ENCODE measurements at regions not wholly inside any gene's neighbourhood (a gene's known extent, or its start where the extent isn't known, plus 50 kb on each side); places are given as distances from the start of the nearest gene placed in this dataset.
A peak's percentile ranks its signal among the peaks of the same experiment; 100 is the strongest.

DNA sequence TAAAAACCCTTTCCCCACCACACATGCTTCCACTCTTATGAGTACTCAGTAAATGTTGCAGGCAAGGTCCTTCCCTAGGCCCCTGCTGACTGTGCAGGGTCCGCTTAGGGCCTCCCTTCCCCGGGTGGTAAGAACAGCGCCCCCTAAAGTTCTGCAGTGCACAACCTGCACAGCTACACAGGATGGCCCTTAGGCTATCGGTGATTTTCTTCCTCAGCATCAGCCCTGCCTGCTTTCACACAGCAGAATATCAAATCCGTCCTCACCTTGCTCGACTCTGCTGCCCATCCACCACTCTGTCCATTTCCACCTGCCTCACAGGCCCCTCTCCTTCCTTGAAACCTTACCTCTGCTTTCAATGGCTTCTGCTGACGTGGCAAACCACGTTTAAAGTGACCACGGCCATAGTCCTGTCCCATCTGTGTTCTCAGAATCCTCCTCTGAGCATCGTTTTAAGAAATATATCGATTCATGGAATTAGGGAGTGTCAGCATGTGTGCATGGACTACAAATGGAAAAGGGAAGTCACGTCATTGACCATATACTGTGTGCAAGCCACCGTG is 51.4 kb upstream of the TMEM132E start:
- DNase-seq (ENCODE audit: low spot score), result no peak

DNA sequence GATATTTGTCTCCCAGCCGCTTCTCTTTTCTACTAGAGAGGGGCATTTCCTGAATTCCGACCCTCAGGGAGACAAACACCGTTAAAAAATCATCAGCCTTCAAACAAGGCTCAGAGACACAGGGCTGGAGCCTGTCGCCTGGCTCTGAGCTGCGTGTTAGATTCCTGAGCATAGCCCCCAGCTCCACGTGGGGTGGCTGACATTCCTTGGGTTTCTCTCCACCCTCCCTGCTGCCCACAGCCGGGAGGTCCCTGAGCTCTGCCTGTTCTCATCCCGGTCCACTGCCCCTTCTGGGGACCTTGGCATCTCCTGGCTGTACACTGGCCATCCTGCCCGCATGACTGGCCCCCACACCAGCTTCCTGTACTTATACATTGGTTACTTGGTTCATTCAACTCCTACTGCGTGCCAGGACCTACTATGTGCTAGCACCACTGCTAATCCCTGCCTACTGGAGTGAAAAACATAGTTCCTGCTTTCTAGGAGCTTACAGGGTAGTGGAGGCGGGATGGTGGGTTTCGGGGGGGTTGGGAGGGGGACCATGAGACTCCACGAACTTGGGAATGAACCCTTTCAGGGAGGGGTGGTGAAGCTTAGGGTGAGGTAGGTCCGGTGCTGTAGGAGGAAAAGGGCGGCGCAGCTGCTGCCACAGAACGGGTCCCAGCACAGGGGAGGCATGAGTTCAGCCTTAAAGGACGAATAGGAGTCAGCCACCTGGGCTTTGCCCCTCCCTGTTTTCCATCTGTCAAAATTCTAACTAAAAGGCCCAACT is 52.1 kb upstream of the TMEM132E start:
- no peak for DNase-seq (ENCODE audit: low spot score)

DNA sequence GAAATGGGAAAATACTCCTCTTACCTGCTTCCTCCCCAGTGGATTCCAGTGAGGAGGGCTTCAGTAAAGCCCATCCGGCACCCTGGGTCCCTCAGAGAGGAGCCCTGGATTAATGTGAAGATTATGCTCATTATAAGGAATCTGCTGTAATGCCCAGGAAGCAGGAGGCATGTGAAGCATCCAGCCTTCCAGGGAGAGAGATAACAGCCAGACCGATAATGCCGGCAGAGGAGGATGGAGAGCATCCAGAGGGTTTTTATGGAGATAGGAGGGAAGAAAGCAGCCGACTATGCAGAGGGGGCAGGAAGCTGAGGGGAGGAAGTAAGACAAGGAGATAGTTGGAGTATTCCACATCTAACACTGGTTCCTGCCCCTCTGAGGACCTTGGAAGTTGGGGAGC is 53.7 kb upstream of the TMEM132E start:
- DNase-seq (ENCODE audit: low spot score), result no peak

DNA sequence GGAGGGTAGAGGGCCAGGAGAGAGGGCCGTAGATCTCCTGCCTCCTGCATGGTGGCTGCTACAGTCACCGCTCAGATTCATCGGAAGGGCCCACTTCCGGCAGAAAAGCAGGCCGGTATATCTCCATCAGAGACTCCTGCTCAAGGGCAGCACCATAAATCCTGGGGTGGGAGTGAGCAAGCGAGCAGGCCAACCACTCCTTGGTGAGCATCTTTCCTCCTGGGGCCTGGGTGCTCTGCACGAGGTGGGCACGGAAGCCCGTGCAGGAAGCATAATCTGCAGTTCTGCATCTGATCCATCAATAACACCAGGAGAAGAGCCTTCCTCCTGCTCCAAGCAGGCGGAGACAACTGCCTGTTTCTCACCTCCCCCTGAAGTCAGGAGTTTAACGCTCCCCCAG is 57.4 kb upstream of the TMEM132E start:
- DNase-seq (ENCODE audit: low spot score), result no peak

DNA sequence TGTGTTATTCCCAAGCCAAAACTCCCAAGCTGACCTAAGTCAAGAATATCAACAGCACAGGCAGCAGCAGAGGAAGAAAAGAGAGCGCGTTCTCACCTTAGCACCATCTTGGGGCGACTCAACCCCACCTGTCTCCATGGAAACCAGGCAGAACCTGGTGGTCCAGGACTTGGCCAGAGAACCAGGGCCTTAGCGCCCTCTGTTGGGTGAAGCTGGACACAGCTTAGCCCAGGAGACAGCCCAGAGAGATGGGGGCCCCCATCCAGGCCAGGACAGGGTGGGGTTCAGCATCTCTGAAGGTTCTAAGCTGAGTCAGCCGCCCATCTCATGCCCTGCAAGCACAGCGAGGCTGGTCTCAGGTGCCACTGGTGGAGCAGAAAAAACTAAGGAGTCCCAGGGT is 60.1 kb upstream of the TMEM132E start:
- DNase-seq (ENCODE audit: low spot score), result peak; percentile 61

DNA sequence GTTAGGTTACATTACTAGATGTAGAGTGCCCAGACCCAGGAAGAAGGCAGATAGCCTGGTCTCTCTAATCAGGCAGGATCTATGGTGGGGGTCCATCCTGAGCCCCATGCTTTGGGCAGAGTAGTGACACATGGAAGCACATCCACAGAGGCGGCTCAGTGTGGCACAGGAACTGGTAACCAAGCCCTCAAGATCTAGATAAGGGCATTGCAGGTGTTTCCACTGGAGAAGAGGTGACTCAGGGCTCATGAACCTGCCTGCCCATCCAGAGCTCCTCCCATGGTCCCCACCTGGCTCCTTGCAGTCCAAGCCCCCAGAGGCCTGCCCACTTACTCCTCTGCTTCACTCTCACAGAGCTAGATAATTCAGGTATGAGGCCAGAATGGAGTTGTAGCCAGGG is 62.0 kb upstream of the TMEM132E start:
- DNase-seq (ENCODE audit: low spot score), result no peak

DNA sequence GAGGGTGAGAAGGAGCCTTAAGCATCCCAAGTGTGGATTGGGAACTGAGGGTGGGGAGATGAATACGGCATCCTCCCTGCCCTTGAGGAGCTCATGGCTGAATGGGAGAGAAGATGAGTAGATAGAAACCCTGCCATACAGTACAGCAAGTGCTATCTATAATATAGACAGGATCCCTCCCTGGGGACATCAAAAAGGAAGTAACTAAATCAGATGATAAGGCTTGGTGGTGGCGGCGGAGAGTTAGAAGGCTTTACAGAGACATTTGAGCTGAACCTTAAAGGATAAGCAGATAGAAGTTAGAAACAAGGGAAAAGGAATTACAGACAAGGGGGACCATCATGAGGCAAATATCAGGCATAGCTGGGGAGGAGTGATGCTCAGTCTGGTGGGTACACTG is 67.5 kb upstream of the TMEM132E start:
- no peak for DNase-seq (ENCODE audit: low spot score)

DNA sequence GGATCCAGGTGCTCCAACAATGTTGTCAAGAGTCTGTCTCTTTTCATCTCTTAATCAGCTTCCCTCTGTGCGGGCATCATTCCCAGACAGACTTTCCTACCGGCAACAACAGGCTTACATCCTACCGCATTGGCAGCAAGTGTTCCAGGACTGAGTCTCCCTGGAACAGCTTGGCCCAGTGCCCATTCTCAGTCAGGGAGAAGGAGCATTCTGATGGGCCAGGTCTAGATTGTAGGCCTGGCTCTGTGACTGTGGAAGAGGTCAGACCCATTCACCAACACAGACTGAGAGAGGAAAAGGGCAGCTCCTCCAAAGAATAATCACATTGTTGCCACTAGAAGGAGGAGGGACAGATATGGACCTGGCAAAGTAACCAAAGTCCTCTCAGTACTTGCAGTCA is 68.1 kb upstream of the TMEM132E start:
- DNase-seq (ENCODE audit: low spot score), result no peak

DNA sequence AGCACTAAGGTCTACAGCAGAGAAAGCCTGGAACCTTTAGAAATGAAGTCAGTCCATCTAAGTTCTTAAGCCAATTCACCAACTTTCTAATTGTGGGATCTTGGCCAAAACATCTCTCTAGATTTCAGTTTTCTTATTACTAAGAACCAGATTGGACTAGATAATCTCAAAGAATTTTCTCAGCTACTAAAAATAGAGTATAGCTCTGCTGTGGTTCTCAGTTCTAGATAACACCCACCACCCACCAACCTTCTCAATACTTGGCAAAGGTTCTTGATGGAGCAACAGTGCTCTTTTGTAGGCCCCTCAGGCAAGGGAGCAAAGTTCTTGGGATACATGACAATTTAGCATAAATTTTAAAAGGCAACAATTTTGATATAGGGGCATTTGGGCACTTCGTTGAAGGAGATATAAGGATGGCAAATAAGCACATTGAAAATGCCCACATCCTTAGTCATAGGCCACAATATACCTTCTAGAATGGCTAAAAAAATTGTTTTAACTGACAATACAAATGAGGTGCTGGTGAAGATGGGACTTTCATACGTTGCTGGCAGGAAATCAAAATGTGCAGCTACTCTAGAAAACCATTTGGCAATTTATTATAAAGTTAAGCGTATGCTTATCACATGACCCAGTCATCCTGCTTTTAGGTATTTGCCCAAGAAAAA is 74.4 kb upstream of the TMEM132E start:
- no peak for DNase-seq (ENCODE audit: low spot score)

DNA sequence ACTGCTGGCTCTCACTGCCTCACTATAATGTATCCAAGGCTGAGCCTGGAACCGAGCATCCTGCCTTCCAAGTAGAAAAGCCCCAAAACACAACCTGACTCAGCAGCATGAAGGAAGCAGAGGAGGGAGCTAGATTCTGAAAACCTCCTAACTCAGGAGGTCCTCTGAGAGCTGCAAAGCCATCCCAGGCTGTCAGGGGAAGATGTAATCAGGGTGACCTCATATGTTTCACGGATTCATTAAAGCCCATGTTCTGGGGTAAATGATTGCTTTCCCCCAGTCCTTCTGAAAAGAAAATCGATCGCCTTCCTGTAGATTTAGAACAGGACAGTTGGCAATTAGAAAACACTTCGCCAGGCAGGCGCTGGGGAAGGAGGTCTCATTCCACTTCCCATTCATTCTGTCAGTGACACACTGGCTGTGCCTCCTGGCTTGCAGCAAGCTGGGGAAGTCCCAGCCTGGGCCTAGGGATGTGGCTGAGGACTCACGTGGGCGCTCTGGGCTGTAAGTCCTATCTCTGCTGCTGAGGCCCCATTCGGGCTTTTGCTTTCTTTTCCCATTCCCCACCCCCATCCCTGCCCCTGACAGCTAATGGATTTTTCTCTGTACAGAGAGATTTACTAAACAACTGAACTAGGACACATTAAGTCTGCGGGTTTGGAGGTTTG is 75.7 kb upstream of the TMEM132E start:
- DNase-seq (ENCODE audit: low spot score), result no peak

DNA sequence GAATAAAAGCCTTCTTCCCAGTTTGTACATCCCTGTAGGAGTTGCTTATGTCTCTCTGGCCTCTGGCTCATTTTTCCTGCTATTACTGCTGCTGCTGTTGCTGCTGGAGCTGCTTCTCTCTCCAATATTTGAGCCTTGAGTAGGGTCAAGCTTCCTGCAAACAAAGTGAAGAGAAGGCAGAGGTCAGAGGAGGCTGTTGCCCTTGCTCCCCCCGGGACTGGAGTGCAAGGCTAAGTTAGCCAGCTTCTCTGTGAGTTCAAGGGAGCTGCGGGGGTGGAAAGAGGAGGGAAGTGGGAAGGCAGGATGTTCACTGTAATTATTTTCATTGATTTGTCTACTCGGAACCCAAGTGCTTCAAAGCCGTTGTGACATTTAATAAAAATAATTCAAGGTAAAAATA is 77.0 kb upstream of the TMEM132E start:
- DNase-seq (ENCODE audit: low spot score), result no peak

DNA sequence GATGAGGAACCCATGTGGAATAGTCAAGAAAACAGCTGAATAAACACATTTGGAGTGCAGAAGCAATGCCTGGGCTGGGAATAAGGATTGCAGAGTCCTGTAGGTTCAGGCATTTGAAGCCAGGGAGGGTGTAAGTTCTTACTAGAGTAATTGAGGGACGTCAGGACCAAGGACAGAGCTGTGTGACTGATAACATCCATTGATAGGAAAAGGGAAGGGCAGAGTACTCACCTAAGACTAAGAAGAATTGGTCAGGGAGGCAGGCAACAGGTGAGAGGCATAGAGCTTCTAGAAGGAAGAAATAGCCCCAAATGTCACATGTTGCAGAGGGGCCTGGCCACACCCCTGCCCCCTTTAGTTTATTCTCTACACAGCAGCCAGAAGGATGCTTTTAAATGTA is 79.8 kb upstream of the TMEM132E start:
- no peak for DNase-seq (ENCODE audit: low spot score)

DNA sequence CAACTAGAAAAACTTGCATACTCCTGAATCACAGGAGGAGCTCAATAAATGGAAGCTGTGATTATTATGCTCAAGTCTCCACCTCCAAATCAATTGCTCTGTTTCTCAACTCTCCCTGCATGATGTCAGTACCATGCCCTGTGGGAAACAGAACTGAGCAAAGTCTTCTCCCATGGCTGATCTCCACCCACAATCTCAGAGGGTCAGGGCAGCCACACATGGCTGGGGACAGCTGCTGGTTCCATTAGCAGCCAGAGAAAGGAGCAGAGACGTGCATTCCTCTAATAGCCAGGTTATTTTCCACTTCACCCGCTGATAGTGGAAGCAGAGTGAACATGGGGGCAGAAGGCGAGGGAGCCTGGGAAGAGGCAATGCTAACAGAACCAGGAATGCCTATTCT is 85.5 kb upstream of the TMEM132E start:
- no peak for DNase-seq (ENCODE audit: low spot score)

DNA sequence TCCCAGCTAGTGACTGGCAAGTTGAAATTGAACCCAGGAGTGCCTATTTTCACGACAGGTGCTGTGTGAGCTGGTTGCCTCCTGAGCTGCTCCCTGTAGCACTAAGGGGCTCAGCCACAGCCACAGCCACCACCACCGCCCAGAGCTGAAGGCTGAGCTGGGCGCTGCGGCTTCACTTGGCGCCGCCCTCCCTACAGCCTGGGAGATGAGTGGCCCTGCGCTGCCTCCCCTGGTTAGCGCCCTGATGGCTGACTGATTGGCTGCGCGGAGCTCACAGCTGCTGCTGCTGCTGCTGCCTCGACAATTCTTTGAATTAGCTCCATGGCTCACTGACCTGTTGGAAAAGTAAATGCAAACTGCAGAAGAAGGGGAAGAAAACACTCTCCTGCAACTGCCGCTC is 91.8 kb upstream of the TMEM132E start:
- no peak for DNase-seq (ENCODE audit: low spot score)

DNA sequence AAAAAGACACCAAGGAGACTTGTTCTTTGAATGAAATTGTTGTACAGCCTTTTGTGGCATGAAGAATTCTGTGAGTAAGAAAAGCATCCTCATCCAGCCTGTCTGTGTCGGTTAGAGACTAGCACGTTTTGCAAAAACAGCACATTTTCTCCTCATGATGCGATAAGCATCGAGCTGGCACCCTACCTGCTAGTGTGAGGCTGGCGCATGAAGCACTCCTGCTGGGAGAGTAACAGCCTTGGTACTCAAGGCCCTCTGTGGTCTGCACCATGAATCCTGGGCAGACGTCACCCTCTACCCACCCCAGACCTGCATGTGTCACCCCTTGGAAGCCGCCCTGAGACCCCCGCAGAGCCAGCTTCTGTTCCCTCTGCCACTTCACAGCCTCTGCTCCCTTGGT is 92.6 kb upstream of the TMEM132E start:
- DNase-seq (ENCODE audit: low spot score), result no peak

DNA sequence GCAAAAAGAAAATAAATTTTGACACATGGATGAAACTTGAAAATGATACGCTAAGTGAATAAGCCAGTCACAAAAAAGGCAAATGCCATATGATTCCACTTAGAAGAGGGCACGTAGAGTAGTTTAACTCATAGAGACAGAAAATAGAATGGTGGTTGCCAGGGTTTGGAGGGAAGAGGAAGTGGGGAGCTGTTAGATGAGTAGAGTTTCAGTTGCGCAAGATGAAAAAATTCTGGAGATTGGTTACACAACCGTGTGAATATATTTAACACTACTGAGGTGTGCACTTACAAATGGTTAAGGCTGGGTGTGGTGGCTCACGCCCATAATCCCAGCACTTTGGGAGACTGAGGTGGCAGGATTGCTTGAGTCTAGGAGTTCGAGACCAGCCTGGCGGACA is 93.4 kb upstream of the TMEM132E start:
- DNase-seq (ENCODE audit: low spot score), result no peak

DNA sequence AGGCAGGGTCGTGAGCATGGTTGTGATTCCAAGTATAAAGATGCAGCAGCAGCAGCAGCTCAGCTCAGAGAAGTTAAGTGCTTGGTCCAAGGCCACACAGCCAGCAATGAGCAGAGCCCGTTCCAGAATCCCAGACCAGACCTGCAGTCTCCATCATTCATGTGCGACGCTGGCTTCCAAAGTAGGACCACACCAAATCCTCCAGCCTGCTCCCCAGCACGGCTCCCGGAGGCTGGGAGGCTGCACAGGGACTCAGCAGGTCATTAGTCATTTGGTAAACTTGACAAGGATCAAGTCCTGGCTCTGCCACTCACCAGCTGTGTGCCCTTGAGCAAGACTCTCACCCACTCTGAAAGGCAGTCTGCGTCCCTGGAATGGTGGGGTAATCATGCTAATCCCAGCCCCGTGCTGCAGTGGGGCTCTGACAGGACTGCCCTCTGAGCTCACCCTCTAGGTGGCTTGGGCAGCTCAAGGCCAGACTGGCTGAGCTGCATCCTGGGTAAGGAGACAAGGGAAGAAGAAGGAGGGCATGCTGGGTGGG is 95.1 kb upstream of the TMEM132E start:
- no peak for DNase-seq (ENCODE audit: low spot score)

DNA sequence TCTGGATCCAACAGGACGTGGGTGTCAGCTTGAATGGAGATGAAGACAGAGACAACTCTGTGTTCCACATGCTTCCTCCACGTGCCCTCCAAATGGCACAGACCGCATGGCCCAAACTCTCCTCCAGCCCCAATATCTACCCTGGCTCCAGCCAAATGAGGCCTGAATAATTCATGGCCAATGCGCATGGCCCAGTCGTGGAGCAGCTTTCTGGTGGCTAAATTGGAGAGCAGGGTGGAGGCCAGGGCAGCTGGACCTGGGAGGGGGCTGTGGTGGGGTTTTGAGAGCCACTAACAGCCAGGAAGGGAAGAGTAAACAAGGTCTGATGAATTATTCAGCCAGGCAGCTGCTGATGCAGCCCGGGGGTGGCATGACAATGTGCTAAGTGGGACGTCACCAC is 96.7 kb upstream of the TMEM132E start:
- no peak for DNase-seq (ENCODE audit: low spot score)

DNA sequence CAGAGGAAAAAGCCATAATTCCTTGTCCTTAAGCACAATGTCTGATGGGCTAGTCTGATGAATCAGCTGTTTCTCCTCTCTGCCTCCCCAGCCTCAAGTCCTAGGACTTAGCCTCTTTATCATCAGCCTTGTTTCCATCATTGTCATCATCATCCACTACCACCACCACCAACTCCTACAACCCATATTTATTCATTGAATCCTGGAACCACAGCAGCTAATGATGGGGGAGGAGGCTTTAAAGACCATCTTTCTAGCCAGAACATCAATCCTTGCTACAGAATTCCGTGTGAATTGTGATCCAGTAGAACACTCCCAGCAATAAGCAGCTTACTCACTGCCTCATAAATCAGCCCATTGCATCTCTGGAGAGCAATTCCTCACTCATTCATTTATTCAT is 97.6 kb upstream of the TMEM132E start:
- no peak for DNase-seq (ENCODE audit: low spot score)

DNA sequence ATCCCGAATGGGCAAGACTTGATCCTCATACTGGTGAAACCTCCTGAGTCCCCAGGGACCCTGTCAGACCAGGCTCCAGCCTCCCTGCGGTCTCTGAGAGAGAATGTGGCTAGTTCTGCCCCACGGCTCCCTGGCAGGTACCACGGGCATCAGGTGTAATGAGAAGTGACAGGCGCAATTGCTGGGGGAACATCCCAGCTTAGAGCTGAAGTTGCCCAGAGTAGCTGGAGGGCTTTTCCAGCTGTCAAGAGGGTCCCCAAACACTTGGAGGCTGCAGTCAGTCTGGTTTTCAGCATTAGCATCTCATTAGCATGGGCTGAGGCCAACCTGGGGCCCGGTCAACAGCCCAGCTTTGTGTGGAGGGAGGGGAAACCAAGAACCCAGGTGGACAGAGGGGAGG is 100.0 kb upstream of the TMEM132E start:
- DNase-seq (ENCODE audit: low spot score), result no peak

DNA sequence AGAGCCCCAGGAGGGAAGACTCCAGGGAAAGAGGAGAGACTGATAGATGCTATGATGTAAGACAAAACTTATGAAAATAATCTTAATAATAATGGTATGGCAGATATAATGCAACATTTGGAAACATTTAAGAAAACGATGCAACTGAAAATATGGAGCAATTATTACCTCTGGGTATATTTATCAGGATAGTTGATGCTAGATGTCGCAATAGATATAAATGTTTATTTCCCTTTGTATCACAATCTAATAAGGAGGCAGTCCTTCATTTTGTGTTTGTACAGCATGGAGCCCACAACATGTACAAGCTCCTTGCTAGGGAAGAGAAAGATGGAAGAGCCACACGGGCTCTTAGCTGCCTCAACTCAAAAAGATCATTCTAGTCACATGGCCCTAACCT is 101.1 kb upstream of the TMEM132E start:
- DNase-seq (ENCODE audit: low spot score), result no peak

DNA sequence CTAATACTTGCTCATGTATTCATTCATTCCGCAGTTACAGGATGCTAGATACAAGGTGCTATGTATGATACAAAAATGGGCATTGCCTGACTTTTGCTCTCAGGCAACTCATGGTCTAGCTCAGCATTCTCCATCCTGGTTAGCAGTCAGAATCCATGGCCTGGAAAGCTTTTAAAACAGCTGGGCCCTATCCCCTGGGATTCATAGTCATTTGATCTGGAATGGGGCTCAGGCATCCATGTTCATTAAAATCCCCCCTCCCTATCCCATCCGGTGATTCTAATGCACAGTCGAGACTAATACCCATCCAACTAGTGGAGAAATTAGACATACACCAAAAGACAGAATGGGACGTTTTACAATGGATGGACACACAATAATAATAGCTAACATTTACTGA is 104.1 kb upstream of the TMEM132E start:
- no peak for DNase-seq (ENCODE audit: low spot score)

DNA sequence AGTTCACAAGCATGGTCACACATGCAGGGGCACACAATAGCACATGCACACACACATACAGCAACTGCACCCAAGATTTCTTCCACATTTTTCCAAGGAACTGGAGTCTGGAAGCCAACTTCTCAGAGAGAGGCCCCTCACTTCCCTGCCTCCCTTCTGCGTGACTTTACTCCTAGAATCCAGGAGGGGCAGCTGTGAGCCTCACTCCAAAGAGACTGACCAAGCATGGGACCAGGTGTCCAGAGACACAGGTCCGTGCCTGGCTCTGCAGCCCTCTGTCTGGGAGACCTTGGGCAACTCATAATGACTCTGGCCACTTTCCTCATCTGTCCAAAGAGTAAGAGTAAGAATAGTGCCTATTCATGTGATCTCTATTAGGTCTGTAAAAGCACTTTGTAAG is 104.7 kb upstream of the TMEM132E start:
- DNase-seq (ENCODE audit: low spot score), result no peak

Data from D341Med (cell line).